H9 (cell line): ENCODE measurements at regions not wholly inside any gene's neighbourhood (a gene's known extent, or its start where the extent isn't known, plus 50 kb on each side); places are given as distances from the start of the nearest gene placed in this dataset.
"Not testable (repeated sequence)": the region's sequence is repeated elsewhere in the genome, so short reads cannot be mapped to it uniquely, and the experiment has no call there.

ENCODE experiments used
- DNase-seq: peaks from one replicate; pipeline ENCODE4 v3.0.0-alpha.2; 2017
- H2AFZ ChIP-seq: one replicate; pipeline ENCODE4 v1.6.1; 2013; ENCODE audit warnings: mild to moderate bottlenecking, low read length, control low read depth, moderate library complexity
- H2AK5ac ChIP-seq: 2 replicates; pipeline ENCODE4 v1.6.1; 2013; ENCODE audit warnings: low read length, control low read depth, mixed read lengths; ENCODE audit not compliant: insufficient read length
- H2BK120ac ChIP-seq: one replicate; pipeline ENCODE4 v1.6.1; 2013; ENCODE audit warnings: low read depth, mild to moderate bottlenecking, low read length, control low read depth, inconsistent platforms; ENCODE audit not compliant: poor library complexity, severe bottlenecking
- H2BK12ac ChIP-seq: 2 replicates; pipeline ENCODE4 v1.6.1; 2013; ENCODE audit warnings: low read length, control low read depth, mixed read lengths, low read depth; ENCODE audit not compliant: insufficient read length
- H2BK15ac ChIP-seq: 2 replicates; pipeline ENCODE4 v1.6.1; 2013; ENCODE audit warnings: low read depth, low read length, control low read depth
- H2BK20ac ChIP-seq: one replicate; pipeline ENCODE4 v1.6.1; 2013; ENCODE audit warnings: low read depth, mild to moderate bottlenecking, low read length, control low read depth, inconsistent platforms; ENCODE audit not compliant: poor library complexity, severe bottlenecking
- H2BK5ac ChIP-seq: 2 replicates; pipeline ENCODE4 v1.6.1; 2013; ENCODE audit warnings: low read length, control low read depth, mixed read lengths; ENCODE audit not compliant: insufficient read length
- H3K14ac ChIP-seq: 2 replicates; pipeline ENCODE4 v1.6.1; 2013; ENCODE audit warnings: low read length, control low read depth; ENCODE audit not compliant: insufficient read depth
- H3K18ac ChIP-seq: 2 replicates; pipeline ENCODE4 v1.6.1; 2013; ENCODE audit warnings: low read depth, mild to moderate bottlenecking, mixed read lengths, low read length, control low read depth; ENCODE audit not compliant: insufficient read length
- H3K23ac ChIP-seq: 2 replicates; pipeline ENCODE4 v1.6.1; 2013; ENCODE audit warnings: low read length, control low read depth, mixed read lengths, low read depth; ENCODE audit not compliant: insufficient read length
- H3K23me2 ChIP-seq: 2 replicates; pipeline ENCODE4 v1.6.1; 2013; ENCODE audit warnings: low read depth, mild to moderate bottlenecking, mixed read lengths, low read length, control low read depth; ENCODE audit not compliant: insufficient read length, poor library complexity, severe bottlenecking
- H3K27ac ChIP-seq: 2 replicates; pipeline ENCODE4 v1.5.1; 2013; ENCODE audit warnings: low read length, control low read depth, mixed read lengths, low read depth; ENCODE audit not compliant: insufficient read length
- H3K27me3 ChIP-seq: 2 replicates; pipeline ENCODE4 v1.6.1; 2013; ENCODE audit warnings: low read length, control low read depth, inconsistent platforms; ENCODE audit not compliant: insufficient read depth
- H3K4ac ChIP-seq: 2 replicates; pipeline ENCODE4 v1.6.1; 2013; ENCODE audit warnings: low read depth, mild to moderate bottlenecking, control low read depth, inconsistent platforms, low read length, moderate library complexity
- H3K4me1 ChIP-seq: 2 replicates; pipeline ENCODE4 v1.6.1; 2013; ENCODE audit warnings: low read length, control low read depth, inconsistent platforms; ENCODE audit not compliant: insufficient read depth
- H3K4me2 ChIP-seq: 2 replicates; pipeline ENCODE4 v1.6.1; 2013; ENCODE audit warnings: low read length, control low read depth, mixed read lengths; ENCODE audit not compliant: insufficient read length, insufficient read depth
- H3K56ac ChIP-seq: 2 replicates; pipeline ENCODE4 v1.6.1; 2013; ENCODE audit warnings: low read depth, mild to moderate bottlenecking, mixed read lengths, low read length, control low read depth; ENCODE audit not compliant: insufficient read length
- H3K79me1 ChIP-seq: 2 replicates; pipeline ENCODE4 v1.6.1; 2013; ENCODE audit warnings: low read depth, mild to moderate bottlenecking, moderate library complexity, low read length, control low read depth, inconsistent platforms; ENCODE audit not compliant: insufficient read depth, poor library complexity, severe bottlenecking
- H3K79me2 ChIP-seq: 2 replicates; pipeline ENCODE4 v1.6.1; 2013; ENCODE audit warnings: low read length, control low read depth, inconsistent platforms; ENCODE audit not compliant: insufficient read depth
- H3K9ac ChIP-seq: 2 replicates; pipeline ENCODE4 v1.6.1; 2013; ENCODE audit warnings: low read length, control low read depth, mixed read lengths; ENCODE audit not compliant: insufficient read length; ENCODE audit errors: extremely low read depth
- H3K9me3 ChIP-seq: one replicate; pipeline ENCODE4 v1.6.1; 2013; ENCODE audit warnings: low read depth, low read length, inconsistent platforms; ENCODE audit not compliant: control insufficient read depth
- H3T11ph ChIP-seq: one replicate; pipeline ENCODE4 v1.6.1; 2013; ENCODE audit warnings: mild to moderate bottlenecking, low read length, control low read depth, inconsistent platforms
- H4K20me1 ChIP-seq: one replicate; pipeline ENCODE4 v1.6.1; 2013; ENCODE audit not compliant: control insufficient read depth, insufficient read length, insufficient read depth
- H4K5ac ChIP-seq: 2 replicates; pipeline ENCODE4 v1.6.1; 2013; ENCODE audit warnings: low read depth, mild to moderate bottlenecking, mixed read lengths, low read length, control low read depth; ENCODE audit not compliant: insufficient read length
- H4K8ac ChIP-seq: replicated peaks from 2 replicates; pipeline ENCODE4 v1.6.1; 2013; ENCODE audit warnings: low read length, control low read depth, mixed read lengths, low read depth; ENCODE audit not compliant: insufficient read length
- H4K91ac ChIP-seq: 2 replicates; pipeline ENCODE4 v1.6.1; 2013; ENCODE audit warnings: low read depth, mild to moderate bottlenecking, moderate library complexity, mixed read lengths, low read length, control low read depth; ENCODE audit not compliant: insufficient read length
- H3K27ac Mint-ChIP-seq, 3 experiments: 2 replicates in 2 of 3; 3 replicates in 1 of 3; pipeline ENCODE4 v1.8.0; 2020 to 2021; ENCODE audit warnings: mixed read lengths in 3 of 3, mild to moderate bottlenecking in 1 of 3, moderate library complexity in 1 of 3
- H3K27me3 Mint-ChIP-seq: 2 replicates; pipeline ENCODE4 v1.8.0; 2021; ENCODE audit warnings: low read depth, mild to moderate bottlenecking, moderate library complexity, mixed read lengths
- H3K36me3 Mint-ChIP-seq, 3 experiments: 2 replicates in 2 of 3; 3 replicates in 1 of 3; pipeline ENCODE4 v1.8.0; 2020 to 2021; ENCODE audit warnings: low read depth in 3 of 3, mixed read lengths in 3 of 3; ENCODE audit not compliant: insufficient read depth in 1 of 3
- H3K4me1 Mint-ChIP-seq, 2 experiments: 2 replicates each; pipeline ENCODE4 v1.8.0; 2020; ENCODE audit warnings: mixed read lengths in 2 of 2
- H3K4me3 Mint-ChIP-seq, 2 experiments: 2 replicates in 1 of 2; 3 replicates in 1 of 2; pipeline ENCODE4 v1.8.0; 2020 to 2021; ENCODE audit warnings: mild to moderate bottlenecking in 2 of 2, mixed read lengths in 2 of 2, moderate library complexity in 1 of 2
- H3K9me3 Mint-ChIP-seq, 2 experiments: 2 replicates in 1 of 2; 3 replicates in 1 of 2; pipeline ENCODE4 v1.8.0; 2020; ENCODE audit warnings: mild to moderate bottlenecking in 2 of 2, mixed read lengths in 2 of 2, moderate library complexity in 1 of 2
- CTCF ChIP-seq: fragments of 200-600 bp; sonication (generic); conservative IDR thresholded peaks from 3 replicates; pipeline ENCODE4 v1.8.0; 2021; ENCODE audit warnings: antibody characterized with exemption, mild to moderate bottlenecking
- WGBS: extraction: QIAGEN DNeasy Blood & Tissue Kit; methylation state at CpG from one replicate; pipeline ENCODE4 v1.1.7; 2013; ENCODE audit warnings: missing lambda C conversion rate, low lambda C conversion rate, mixed read lengths; ENCODE audit not compliant: insufficient read length; ENCODE audit errors: extremely low coverage; 5-methylcytosine and 5-hydroxymethylcytosine counted together

DNA sequence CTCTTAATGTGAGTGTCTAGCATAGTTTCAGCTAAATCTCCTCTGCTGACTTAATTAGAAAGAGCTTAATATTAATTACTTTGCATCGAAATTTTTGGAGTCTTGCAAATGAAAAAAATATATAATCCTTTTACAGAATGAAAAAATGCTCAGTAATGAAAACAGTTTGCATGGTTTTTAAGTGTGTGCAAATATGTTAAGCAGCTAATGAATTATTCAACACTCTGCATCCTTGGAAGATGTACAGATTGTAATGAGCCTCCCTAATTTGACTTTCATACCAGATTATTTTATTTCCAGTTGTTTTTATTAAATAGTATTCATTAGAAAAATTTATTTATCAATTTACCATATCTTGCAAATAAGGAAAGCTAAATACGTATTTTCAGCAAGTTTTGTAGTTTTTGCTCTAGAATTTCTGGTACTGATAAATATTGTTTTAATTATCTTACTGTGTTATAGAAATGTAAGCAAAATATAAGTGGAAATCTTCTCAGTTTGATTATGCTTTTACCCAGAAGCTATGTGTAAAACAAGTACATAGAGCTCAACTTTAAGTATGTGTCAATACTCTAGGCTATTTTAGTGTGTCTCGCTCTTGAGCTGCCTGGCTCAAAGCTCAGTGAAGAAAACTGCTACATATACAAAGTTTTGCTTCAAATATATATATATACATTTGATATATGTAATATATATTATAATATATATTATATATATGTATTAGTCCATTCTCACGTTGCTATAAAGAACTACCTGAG lies 714.9 kb upstream of the LUZP2 start:
- Mint-ChIP-seq H3K36me3 (no peaks in the 10 kb centered on the region; a peak in 1 of 7 replicates), H3K4me1 (no peaks in the 10 kb centered on the region), H3K4me3 (no peak overlapping the region), H3K27me3 (no peaks in the 10 kb centered on the region), H3K9me3 (peaks cover 4 to 6% of the 10 kb centered on the region in 2 experiments; a peak in 4 of 5 replicates), H3K27ac (no peak overlapping the region)
- Histone ChIP-seq H2AK5ac (no peak overlapping the region), H2BK15ac (no peak overlapping the region), H3K18ac (no peak overlapping the region), H3K27ac (no peak overlapping the region), H3K9ac (no peak overlapping the region), H3K9me3 (no peaks in the 10 kb centered on the region), H2BK120ac (no peak overlapping the region), H4K91ac (no peak overlapping the region), H3K23me2 (no peaks in the 10 kb centered on the region), H2AFZ (no peak overlapping the region), H3K56ac (no peak overlapping the region), H4K8ac (no peak overlapping the region), H3K27me3 (no peaks in the 10 kb centered on the region), H3K4me2 (no peak overlapping the region), H3K14ac (no peak overlapping the region), H2BK5ac (no peak overlapping the region), H3K79me2 (no peaks in the 10 kb centered on the region), H3K4ac (no peak overlapping the region), H3K23ac (no peak overlapping the region), H4K20me1 (no peaks in the 10 kb centered on the region), H3K79me1 (no peaks in the 10 kb centered on the region), H4K5ac (no peak overlapping the region), H2BK12ac (no peak overlapping the region), H3K4me1 (no peaks in the 10 kb centered on the region), H3T11ph (no peak overlapping the region), H2BK20ac (no peak overlapping the region)
- no CpG with 5 or more reads among the region's 4 CpGs for WGBS
- TF ChIP-seq CTCF, result no peak
- no peak for DNase-seq

GRCh38 chr11:23786974-23787373 lies 709.9 kb upstream of the LUZP2 start:
- H2BK12ac ChIP-seq, H3T11ph ChIP-seq, H3K9me3 Mint-ChIP-seq, H3K4me2 ChIP-seq, H3K36me3 Mint-ChIP-seq, H3K4me1 Mint-ChIP-seq, H2BK120ac ChIP-seq, H3K23ac ChIP-seq, DNase-seq, H3K27ac Mint-ChIP-seq, H3K4me3 Mint-ChIP-seq, H4K20me1 ChIP-seq, H3K14ac ChIP-seq, H3K56ac ChIP-seq, H3K27me3 Mint-ChIP-seq, H3K4ac ChIP-seq, H4K5ac ChIP-seq, H2AK5ac ChIP-seq, H2BK5ac ChIP-seq, H2AFZ ChIP-seq, H3K27me3 ChIP-seq, H3K79me1 ChIP-seq, H3K79me2 ChIP-seq, H3K9ac ChIP-seq, H3K9me3 ChIP-seq, H2BK15ac ChIP-seq, H3K23me2 ChIP-seq, H3K4me1 ChIP-seq, H4K91ac ChIP-seq, H4K8ac ChIP-seq, H2BK20ac ChIP-seq, H3K18ac ChIP-seq, H3K27ac ChIP-seq: not testable (repeated sequence)
- WGBS, result no CpG with 5 or more reads among the region's 1 CpG
